GM12878 (cell line): ENCODE measurements at regions not wholly inside any gene's neighbourhood (a gene's known extent, or its start where the extent isn't known, plus 50 kb on each side); places are given as distances from the start of the nearest gene placed in this dataset.

Source experiments
- ATAC-seq: fragments of 200-7000 bp; cut with Tn5 transposase; 3 replicates; pipeline ENCODE4 v1.9.1; 2020; ENCODE audit warnings: mild to moderate bottlenecking, moderate library complexity
- BruUV-seq: library from RNA; stranded (reverse); fragments of 400-500 nt; replicated peaks from 2 replicates; lab custom pipeline; 2021; lab: Mats Ljungman, UMichigan
- CTCF ChIA-PET: fragments of 300-600 bp; sonication (Branson Sonifier 250); formaldehyde crosslinking; extraction: SDS; loops from one replicate; lab custom pipeline; 2021; ENCODE audit warnings: inconsistent platforms; lab: Yijun Ruan, JAX
- POLR2A ChIA-PET: fragments of 350-600 bp; formaldehyde crosslinking; extraction: SDS; loops from one replicate; lab custom pipeline; 2021; ENCODE audit warnings: inconsistent platforms; lab: Charles Lee
- RAD21 ChIA-PET: fragments of 300-600 bp; sonication (Branson Sonifier 250); formaldehyde crosslinking; loops from one replicate; lab custom pipeline; 2023; ENCODE audit warnings: antibody characterized with exemption; ENCODE audit not compliant: unreplicated experiment; lab: Charles Lee
- SMC1A ChIA-PET: fragments of 300-600 bp; sonication (Branson Sonifier 250); formaldehyde crosslinking; loops from one replicate; lab custom pipeline; 2023; ENCODE audit not compliant: unreplicated experiment, uncharacterized antibody; lab: Charles Lee
- DNase-seq: peaks from one replicate; pipeline ENCODE4 v3.0.0-alpha.2; 2011; ENCODE audit warnings: low read depth, low spot score
- FAIRE-seq: peaks from 3 replicates; lab custom pipeline; 2011; peaks lifted over from hg19 to GRCh38; lab: Jason Lieb, UNC
- H2AFZ ChIP-seq: 2 replicates; pipeline ENCODE4 v1.6.0; 2011; ENCODE audit warnings: low read depth, low read length, control low read depth; ENCODE audit not compliant: control insufficient read depth
- H3K27ac ChIP-seq: 2 replicates; pipeline ENCODE4 v1.5.1; 2011; ENCODE audit warnings: control low read depth; ENCODE audit not compliant: control insufficient read depth, insufficient read depth
- H3K27me3 ChIP-seq, 2 experiments: replicated peaks in 1 of 2; 2 replicates each; pipeline versions ENCODE4 v1.6.0 to v1.6.1; 2011; ENCODE audit warnings: low read length in 1 of 2; ENCODE audit not compliant: control insufficient read depth in 2 of 2, insufficient read depth in 2 of 2
- H3K36me3 ChIP-seq, 2 experiments: 2 replicates each; pipeline ENCODE4 v1.5.1; 2011; ENCODE audit warnings: low read length in 1 of 2; ENCODE audit not compliant: control insufficient read depth in 2 of 2, insufficient read depth in 2 of 2
- H3K4me1 ChIP-seq: 2 replicates; pipeline ENCODE4 v1.6.1; 2011; ENCODE audit warnings: mild to moderate bottlenecking, low read length, moderate library complexity, mixed read lengths; ENCODE audit not compliant: control insufficient read depth, insufficient read depth
- H3K4me2 ChIP-seq: 2 replicates; pipeline ENCODE4 v1.6.0; 2011; ENCODE audit warnings: control low read depth; ENCODE audit not compliant: control insufficient read depth, insufficient read depth
- H3K4me3 ChIP-seq: fragments of 200-600 bp; sonication (generic); 2 replicates; pipeline ENCODE4 v1.5.1; 2016
- H3K79me2 ChIP-seq: 2 replicates; pipeline ENCODE4 v1.6.0; 2011; ENCODE audit warnings: low read length; ENCODE audit not compliant: control insufficient read depth, insufficient read depth
- H3K9ac ChIP-seq: 2 replicates; pipeline ENCODE4 v1.8.0; 2011; ENCODE audit warnings: low read length, control low read depth, mixed read lengths; ENCODE audit not compliant: control insufficient read depth, insufficient read depth
- H3K9me3 ChIP-seq: replicated peaks from 3 replicates; pipeline ENCODE4 v1.5.1; 2011; ENCODE audit warnings: mild to moderate bottlenecking, low read length; ENCODE audit not compliant: control insufficient read depth, insufficient read depth
- H4K20me1 ChIP-seq: 2 replicates; pipeline ENCODE4 v1.6.0; 2011; ENCODE audit not compliant: control insufficient read depth, insufficient read depth
- BACH1 ChIP-seq: fragments of 450-650 bp; IDR thresholded peaks from 2 replicates; pipeline ENCODE4 v1.6.1; 2017; ENCODE audit warnings: mild to moderate bottlenecking, borderline replicate concordance
- BMI1 ChIP-seq: fragments of 450-650 bp; IDR thresholded peaks from 2 replicates; pipeline ENCODE4 v1.6.1; 2016; ENCODE audit warnings: mild to moderate bottlenecking, moderate library complexity, borderline replicate concordance
- CBFB ChIP-seq: IDR thresholded peaks from 2 replicates; pipeline ENCODE4 v1.6.1; 2016; ENCODE audit warnings: antibody characterized with exemption, low read depth
- HDAC6 ChIP-seq: fragments of 200-600 bp; sonication (generic); IDR thresholded peaks from one replicate; pipeline ENCODE4 v1.8.0; 2017; ENCODE audit warnings: antibody characterized with exemption; ENCODE audit not compliant: unreplicated experiment
- MEF2B ChIP-seq: fragments of 450-650 bp; IDR thresholded peaks from 2 replicates; pipeline ENCODE4 v1.6.1; 2018; ENCODE audit warnings: mild to moderate bottlenecking, moderate library complexity; ENCODE audit not compliant: partially characterized antibody, poor library complexity, severe bottlenecking
- NFYA ChIP-seq: IDR thresholded peaks from 2 replicates; pipeline ENCODE4 v1.6.1; 2011; ENCODE audit warnings: low read depth, mild to moderate bottlenecking, low read length, improper control_type of control experiment, borderline replicate concordance
- NRF1 ChIP-seq: conservative IDR thresholded peaks from 2 replicates; pipeline ENCODE4 v1.6.1; 2011; ENCODE audit warnings: mild to moderate bottlenecking, low read depth, low read length, improper control_type of control experiment
- POU2F2 ChIP-seq: IDR thresholded peaks from 3 replicates; pipeline ENCODE4 v1.6.1; 2011; ENCODE audit warnings: low read depth, mild to moderate bottlenecking, low read length, borderline replicate concordance
- RCOR1 ChIP-seq: conservative IDR thresholded peaks from 2 replicates; pipeline ENCODE4 v1.6.1; 2012; ENCODE audit warnings: low read depth, low read length, improper control_type of control experiment
- SIN3A ChIP-seq: IDR thresholded peaks from 2 replicates; pipeline ENCODE4 v1.6.1; 2012; ENCODE audit warnings: low read depth, low read length, improper control_type of control experiment
- ZNF217 ChIP-seq: fragments of 450-650 bp; IDR thresholded peaks from 2 replicates; pipeline ENCODE4 v1.6.1; 2017; ENCODE audit warnings: antibody characterized with exemption, mild to moderate bottlenecking
- WGBS: methylation state at CpG from one replicate; pipeline ENCODE4 v1.1.6; 2016; ENCODE audit warnings: low lambda C conversion rate; ENCODE audit not compliant: insufficient replicate concordance, insufficient coverage; ENCODE audit errors: missing lambda C conversion rate; 5-methylcytosine and 5-hydroxymethylcytosine counted together
- in situ Hi-C: fragments of 300-500 bp; cut with MboI; formaldehyde crosslinking; loops from 9 replicates; pipeline ENCODE4 v1.14.3; 2018; ENCODE audit warnings: mixed read lengths
- intact Hi-C: fragments of 100-400 bp; cut with micrococcal nuclease; formaldehyde crosslinking; loops from one replicate; pipeline ENCODE4 v1.14.2; 2022; ENCODE audit not compliant: unreplicated experiment
- TF ChIP-seq, protein P1 (sequence below): fragments of 450-650 bp; conservative IDR thresholded peaks from 2 replicates; pipeline ENCODE4 v1.6.1; 2017; ENCODE audit warnings: mild to moderate bottlenecking, moderate library complexity
- TF ChIP-seq, protein P2 (sequence below): fragments of 450-650 bp; formaldehyde crosslinking; IDR thresholded peaks from 2 replicates; pipeline ENCODE4 v1.5.0; 2022; ENCODE audit warnings: mild to moderate bottlenecking, missing genetic modification characterization
- TF ChIP-seq, protein P3 (sequence below): IDR thresholded peaks from 2 replicates; pipeline ENCODE4 v1.6.1; 2011; ENCODE audit warnings: low read depth, mild to moderate bottlenecking, low read length, moderate library complexity, borderline replicate concordance; ENCODE audit errors: extremely low read depth
- TF ChIP-seq, protein P4 (sequence below): fragments of 450-650 bp; IDR thresholded peaks from 2 replicates; pipeline ENCODE4 v1.6.1; 2016; ENCODE audit warnings: mild to moderate bottlenecking, moderate library complexity, borderline replicate concordance

DNA sequence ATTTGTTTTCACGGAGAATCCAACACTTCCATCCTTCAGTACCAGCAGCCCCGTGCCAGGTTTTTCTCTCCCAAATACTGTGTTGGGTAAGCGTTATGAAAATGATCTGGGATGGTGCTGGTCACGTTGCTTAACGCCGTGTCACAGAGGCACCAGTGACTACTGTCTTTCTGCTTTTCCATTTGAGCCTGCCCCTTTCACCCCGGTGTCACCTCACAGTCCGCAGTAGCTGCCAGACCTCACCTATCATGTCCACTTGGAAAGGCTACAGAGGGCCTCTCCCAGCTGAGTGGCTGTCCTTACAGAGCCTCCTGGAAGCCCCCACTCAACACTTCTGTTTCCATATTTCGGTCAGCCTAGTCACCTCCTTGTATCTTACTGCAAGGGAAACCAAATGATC lies 176.5 kb upstream of the ARID1B start:
- CTCF ChIA-PET: no interaction called here
- WGBS: 64% methylated on average over 9 of the region's 9 CpGs
- TF ChIP-seq, protein P1, sequence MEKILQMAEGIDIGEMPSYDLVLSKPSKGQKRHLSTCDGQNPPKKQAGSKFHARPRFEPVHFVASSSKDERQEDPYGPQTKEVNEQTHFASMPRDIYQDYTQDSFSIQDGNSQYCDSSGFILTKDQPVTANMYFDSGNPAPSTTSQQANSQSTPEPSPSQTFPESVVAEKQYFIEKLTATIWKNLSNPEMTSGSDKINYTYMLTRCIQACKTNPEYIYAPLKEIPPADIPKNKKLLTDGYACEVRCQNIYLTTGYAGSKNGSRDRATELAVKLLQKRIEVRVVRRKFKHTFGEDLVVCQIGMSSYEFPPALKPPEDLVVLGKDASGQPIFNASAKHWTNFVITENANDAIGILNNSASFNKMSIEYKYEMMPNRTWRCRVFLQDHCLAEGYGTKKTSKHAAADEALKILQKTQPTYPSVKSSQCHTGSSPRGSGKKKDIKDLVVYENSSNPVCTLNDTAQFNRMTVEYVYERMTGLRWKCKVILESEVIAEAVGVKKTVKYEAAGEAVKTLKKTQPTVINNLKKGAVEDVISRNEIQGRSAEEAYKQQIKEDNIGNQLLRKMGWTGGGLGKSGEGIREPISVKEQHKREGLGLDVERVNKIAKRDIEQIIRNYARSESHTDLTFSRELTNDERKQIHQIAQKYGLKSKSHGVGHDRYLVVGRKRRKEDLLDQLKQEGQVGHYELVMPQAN: no peak
- TF ChIP-seq, protein P2, sequence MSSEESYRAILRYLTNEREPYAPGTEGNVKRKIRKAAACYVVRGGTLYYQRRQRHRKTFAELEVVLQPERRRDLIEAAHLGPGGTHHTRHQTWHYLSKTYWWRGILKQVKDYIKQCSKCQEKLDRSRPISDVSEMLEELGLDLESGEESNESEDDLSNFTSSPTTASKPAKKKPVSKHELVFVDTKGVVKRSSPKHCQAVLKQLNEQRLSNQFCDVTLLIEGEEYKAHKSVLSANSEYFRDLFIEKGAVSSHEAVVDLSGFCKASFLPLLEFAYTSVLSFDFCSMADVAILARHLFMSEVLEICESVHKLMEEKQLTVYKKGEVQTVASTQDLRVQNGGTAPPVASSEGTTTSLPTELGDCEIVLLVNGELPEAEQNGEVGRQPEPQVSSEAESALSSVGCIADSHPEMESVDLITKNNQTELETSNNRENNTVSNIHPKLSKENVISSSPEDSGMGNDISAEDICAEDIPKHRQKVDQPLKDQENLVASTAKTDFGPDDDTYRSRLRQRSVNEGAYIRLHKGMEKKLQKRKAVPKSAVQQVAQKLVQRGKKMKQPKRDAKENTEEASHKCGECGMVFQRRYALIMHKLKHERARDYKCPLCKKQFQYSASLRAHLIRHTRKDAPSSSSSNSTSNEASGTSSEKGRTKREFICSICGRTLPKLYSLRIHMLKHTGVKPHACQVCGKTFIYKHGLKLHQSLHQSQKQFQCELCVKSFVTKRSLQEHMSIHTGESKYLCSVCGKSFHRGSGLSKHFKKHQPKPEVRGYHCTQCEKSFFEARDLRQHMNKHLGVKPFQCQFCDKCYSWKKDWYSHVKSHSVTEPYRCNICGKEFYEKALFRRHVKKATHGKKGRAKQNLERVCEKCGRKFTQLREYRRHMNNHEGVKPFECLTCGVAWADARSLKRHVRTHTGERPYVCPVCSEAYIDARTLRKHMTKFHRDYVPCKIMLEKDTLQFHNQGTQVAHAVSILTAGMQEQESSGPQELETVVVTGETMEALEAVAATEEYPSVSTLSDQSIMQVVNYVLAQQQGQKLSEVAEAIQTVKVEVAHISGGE (CRISPR knock-in tag): no peak
- no peak for TF ChIP-seq SIN3A
- TF ChIP-seq CBFB: no peak
- no peak for TF ChIP-seq NFYA
- TF ChIP-seq ZNF217: no peak
- no peak for TF ChIP-seq BMI1
- TF ChIP-seq BACH1: no peak
- TF ChIP-seq, protein P3, sequence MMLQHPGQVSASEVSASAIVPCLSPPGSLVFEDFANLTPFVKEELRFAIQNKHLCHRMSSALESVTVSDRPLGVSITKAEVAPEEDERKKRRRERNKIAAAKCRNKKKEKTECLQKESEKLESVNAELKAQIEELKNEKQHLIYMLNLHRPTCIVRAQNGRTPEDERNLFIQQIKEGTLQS: no peak
- no peak for TF ChIP-seq MEF2B
- TF ChIP-seq, protein P4, sequence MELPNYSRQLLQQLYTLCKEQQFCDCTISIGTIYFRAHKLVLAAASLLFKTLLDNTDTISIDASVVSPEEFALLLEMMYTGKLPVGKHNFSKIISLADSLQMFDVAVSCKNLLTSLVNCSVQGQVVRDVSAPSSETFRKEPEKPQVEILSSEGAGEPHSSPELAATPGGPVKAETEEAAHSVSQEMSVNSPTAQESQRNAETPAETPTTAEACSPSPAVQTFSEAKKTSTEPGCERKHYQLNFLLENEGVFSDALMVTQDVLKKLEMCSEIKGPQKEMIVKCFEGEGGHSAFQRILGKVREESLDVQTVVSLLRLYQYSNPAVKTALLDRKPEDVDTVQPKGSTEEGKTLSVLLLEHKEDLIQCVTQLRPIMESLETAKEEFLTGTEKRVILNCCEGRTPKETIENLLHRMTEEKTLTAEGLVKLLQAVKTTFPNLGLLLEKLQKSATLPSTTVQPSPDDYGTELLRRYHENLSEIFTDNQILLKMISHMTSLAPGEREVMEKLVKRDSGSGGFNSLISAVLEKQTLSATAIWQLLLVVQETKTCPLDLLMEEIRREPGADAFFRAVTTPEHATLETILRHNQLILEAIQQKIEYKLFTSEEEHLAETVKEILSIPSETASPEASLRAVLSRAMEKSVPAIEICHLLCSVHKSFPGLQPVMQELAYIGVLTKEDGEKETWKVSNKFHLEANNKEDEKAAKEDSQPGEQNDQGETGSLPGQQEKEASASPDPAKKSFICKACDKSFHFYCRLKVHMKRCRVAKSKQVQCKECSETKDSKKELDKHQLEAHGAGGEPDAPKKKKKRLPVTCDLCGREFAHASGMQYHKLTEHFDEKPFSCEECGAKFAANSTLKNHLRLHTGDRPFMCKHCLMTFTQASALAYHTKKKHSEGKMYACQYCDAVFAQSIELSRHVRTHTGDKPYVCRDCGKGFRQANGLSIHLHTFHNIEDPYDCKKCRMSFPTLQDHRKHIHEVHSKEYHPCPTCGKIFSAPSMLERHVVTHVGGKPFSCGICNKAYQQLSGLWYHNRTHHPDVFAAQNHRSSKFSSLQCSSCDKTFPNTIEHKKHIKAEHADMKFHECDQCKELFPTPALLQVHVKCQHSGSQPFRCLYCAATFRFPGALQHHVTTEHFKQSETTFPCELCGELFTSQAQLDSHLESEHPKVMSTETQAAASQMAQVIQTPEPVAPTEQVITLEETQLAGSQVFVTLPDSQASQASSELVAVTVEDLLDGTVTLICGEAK: no peak
- TF ChIP-seq NRF1: no peak
- no peak for TF ChIP-seq RCOR1
- TF ChIP-seq HDAC6: no peak
- no peak for TF ChIP-seq POU2F2
- no peak overlapping the region for H3K9ac ChIP-seq
- H3K27ac ChIP-seq: no peak overlapping the region
- no peak overlapping the region for H2AFZ ChIP-seq
- H3K79me2 ChIP-seq: no peaks in the 10 kb centered on the region
- H3K4me1 ChIP-seq: no peaks in the 10 kb centered on the region
- ATAC-seq (no peak), FAIRE-seq (no peak), DNase-seq (no peak)
- BruUV-seq: no TSS peak
- POLR2A ChIA-PET: no interaction called here
- RAD21 ChIA-PET: no interaction called here
- no peaks in the 10 kb centered on the region for H3K36me3 ChIP-seq
- intact Hi-C loops: no loop called here
- H3K4me3 ChIP-seq: no peak overlapping the region
- no peak overlapping the region for H3K4me2 ChIP-seq
- in situ Hi-C loops: no loop called here
- SMC1A ChIA-PET: interaction anchor here (0.5 to 1.0 kb wide), 4 partner anchors 16 to 1155 kb away, joined by 3 read pairs; no protein-coding TSS in a partner anchor
- H4K20me1 ChIP-seq: no peaks in the 10 kb centered on the region
- H3K27me3 ChIP-seq: no peaks in the 10 kb centered on the region
- no peaks in the 10 kb centered on the region; the same call in 1 of the 3 replicates for H3K9me3 ChIP-seq
